ENCODE measurements at regions not wholly inside any gene's neighbourhood (a gene's known extent, or its start where the extent isn't known, plus 50 kb on each side); places are given as distances from the start of the nearest gene placed in this dataset.
"Not testable (repeated sequence)": the region's sequence is repeated elsewhere in the genome, so short reads cannot be mapped to it uniquely, and the experiment has no call there.

DNA sequence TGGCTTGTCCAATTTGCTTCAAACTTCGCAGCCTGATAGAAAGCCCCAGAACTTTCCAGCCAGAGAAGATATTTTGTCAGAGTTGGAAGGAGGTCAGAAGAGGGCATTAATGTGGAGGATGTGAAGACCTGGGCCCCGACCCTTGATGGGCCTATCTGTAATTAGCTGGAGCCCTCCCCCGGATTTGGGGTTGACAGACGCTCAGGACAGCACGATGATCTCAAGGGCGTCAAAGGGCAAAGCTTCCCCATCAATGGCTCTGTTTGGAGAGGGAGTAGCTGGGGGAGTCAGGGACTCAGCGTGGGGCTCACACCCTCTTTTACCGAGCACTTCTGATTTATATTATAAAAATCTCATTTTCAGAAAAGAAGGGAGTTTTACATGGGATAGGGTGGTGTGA, 59.0 kb upstream of the PPP2R3B start:
- Histone ChIP-seq H3K36me3 (ENCODE audit: control insufficient read depth, insufficient read depth, low read length) (no peaks in the 10 kb centered on the region), H3K27me3 (ENCODE audit: control insufficient read depth, insufficient read depth, low read length) (no peaks in the 10 kb centered on the region), H4K20me1 (ENCODE audit: control insufficient read depth, extremely low read depth, insufficient read depth, low read length) (no peaks in the 10 kb centered on the region), H3K27ac (ENCODE audit: insufficient read depth, low read length) (no peak overlapping the region), H3K4me1 (ENCODE audit: control insufficient read depth, extremely low read depth, insufficient read depth, low read length) (no peaks in the 10 kb centered on the region), H2AFZ (ENCODE audit: low read length) (no peak overlapping the region), H3K9ac (ENCODE audit: insufficient read depth, low read length) (no peak overlapping the region), H3K79me2 (ENCODE audit: control insufficient read depth, insufficient read depth, low read length) (no peaks in the 10 kb centered on the region), H3K4me3 (replicated peaks in 1 of 4; ENCODE audit: control extremely low read depth in 1 of 4, insufficient read depth in 1 of 4, low read depth in 3 of 4, low read length in 4 of 4) (no peak overlapping the region), H3K9me3 (ENCODE audit: control insufficient read depth, insufficient read depth, low read depth, low read length) (no peaks in the 10 kb centered on the region), H3K4me2 (ENCODE audit: extremely low read depth, insufficient read depth, low read length) (no peak overlapping the region)
- TF ChIP-seq EZH2 (IDR thresholded peaks at IDR 0.05; ENCODE audit: low read length, missing control alignments): no peak
- TF ChIP-seq, protein P1, sequence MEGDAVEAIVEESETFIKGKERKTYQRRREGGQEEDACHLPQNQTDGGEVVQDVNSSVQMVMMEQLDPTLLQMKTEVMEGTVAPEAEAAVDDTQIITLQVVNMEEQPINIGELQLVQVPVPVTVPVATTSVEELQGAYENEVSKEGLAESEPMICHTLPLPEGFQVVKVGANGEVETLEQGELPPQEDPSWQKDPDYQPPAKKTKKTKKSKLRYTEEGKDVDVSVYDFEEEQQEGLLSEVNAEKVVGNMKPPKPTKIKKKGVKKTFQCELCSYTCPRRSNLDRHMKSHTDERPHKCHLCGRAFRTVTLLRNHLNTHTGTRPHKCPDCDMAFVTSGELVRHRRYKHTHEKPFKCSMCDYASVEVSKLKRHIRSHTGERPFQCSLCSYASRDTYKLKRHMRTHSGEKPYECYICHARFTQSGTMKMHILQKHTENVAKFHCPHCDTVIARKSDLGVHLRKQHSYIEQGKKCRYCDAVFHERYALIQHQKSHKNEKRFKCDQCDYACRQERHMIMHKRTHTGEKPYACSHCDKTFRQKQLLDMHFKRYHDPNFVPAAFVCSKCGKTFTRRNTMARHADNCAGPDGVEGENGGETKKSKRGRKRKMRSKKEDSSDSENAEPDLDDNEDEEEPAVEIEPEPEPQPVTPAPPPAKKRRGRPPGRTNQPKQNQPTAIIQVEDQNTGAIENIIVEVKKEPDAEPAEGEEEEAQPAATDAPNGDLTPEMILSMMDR (conservative IDR thresholded peaks at IDR 0.05 in 1 of 2, IDR thresholded peaks at IDR 0.05 in 1 of 2; ENCODE audit: low read depth in 1 of 2, low read length in 2 of 2): no peak
- DNase-seq (ENCODE audit: low read depth in 2 of 2): no peak

DNA sequence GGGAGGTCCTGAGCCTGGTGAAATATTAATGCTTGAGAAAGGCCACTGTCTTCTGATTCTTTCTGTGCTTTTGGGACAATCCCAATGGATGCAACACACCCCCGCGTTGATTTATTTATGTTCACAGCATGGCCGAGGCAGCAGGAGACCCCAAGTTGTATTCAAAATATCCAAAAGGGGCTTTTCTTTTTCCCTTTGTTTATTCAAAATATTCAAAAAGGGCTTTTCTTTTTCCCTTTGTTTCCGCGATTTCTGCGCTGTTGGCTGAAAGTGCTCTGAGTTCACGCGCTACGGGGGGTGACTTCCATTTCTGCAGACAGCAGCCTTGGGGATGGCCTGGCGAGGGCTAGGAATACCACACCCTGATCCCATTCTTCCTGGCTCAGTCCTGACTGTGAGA, 59.5 kb upstream of the PPP2R3B start:
- H3K4me3 ChIP-seq (replicated peaks in 1 of 4; ENCODE audit: control extremely low read depth in 1 of 4, insufficient read depth in 1 of 4, low read depth in 3 of 4, low read length in 4 of 4): no peak overlapping the region
- H3K4me1 ChIP-seq (ENCODE audit: control insufficient read depth, extremely low read depth, insufficient read depth, low read length): no peaks in the 10 kb centered on the region
- no peaks in the 10 kb centered on the region for H3K9me3 ChIP-seq (ENCODE audit: control insufficient read depth, insufficient read depth, low read depth, low read length)
- H3K4me2 ChIP-seq (ENCODE audit: extremely low read depth, insufficient read depth, low read length): no peak overlapping the region
- H3K27me3 ChIP-seq (ENCODE audit: control insufficient read depth, insufficient read depth, low read length): no peaks in the 10 kb centered on the region
- no peak overlapping the region for H3K9ac ChIP-seq (ENCODE audit: insufficient read depth, low read length)
- H2AFZ ChIP-seq (ENCODE audit: low read length): no peak overlapping the region
- no peak overlapping the region for H3K27ac ChIP-seq (ENCODE audit: insufficient read depth, low read length)
- TF ChIP-seq, protein P1 (conservative IDR thresholded peaks at IDR 0.05 in 1 of 2, IDR thresholded peaks at IDR 0.05 in 1 of 2; ENCODE audit: low read depth in 1 of 2, low read length in 2 of 2): no peak
- TF ChIP-seq EZH2 (IDR thresholded peaks at IDR 0.05; ENCODE audit: low read length, missing control alignments): no peak
- no peaks in the 10 kb centered on the region for H3K79me2 ChIP-seq (ENCODE audit: control insufficient read depth, insufficient read depth, low read length)
- no peaks in the 10 kb centered on the region for H3K36me3 ChIP-seq (ENCODE audit: control insufficient read depth, insufficient read depth, low read length)
- H4K20me1 ChIP-seq (ENCODE audit: control insufficient read depth, extremely low read depth, insufficient read depth, low read length): no peaks in the 10 kb centered on the region
- no peak for DNase-seq (ENCODE audit: low read depth in 2 of 2)

DNA sequence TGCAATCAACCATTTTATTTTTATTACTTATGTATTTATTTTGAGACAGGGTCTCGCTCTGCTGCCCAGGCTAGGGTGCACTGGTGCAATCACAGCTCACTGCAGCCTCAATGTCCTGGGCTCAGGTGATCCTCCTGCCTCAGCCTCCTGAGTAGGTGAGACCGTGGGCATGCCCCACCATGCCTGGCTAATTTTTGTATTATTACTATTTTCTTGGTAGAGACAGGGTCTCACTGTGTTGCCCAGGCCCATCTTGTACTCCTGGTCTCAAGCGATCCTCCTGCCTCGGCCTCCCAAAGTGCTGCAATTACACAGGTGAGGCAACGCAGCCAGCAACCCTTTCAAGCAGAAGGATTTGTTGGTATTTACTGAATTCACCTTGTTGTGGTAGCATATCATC, 60.3 kb upstream of the PPP2R3B start:
- Histone ChIP-seq H3K9ac (ENCODE audit: insufficient read depth, low read length) (no peak overlapping the region), H3K27ac (ENCODE audit: insufficient read depth, low read length) (no peak overlapping the region), H3K4me1 (ENCODE audit: control insufficient read depth, extremely low read depth, insufficient read depth, low read length) (no peaks in the 10 kb centered on the region), H3K79me2 (ENCODE audit: control insufficient read depth, insufficient read depth, low read length) (no peaks in the 10 kb centered on the region), H3K27me3 (ENCODE audit: control insufficient read depth, insufficient read depth, low read length) (no peaks in the 10 kb centered on the region), H3K36me3 (ENCODE audit: control insufficient read depth, insufficient read depth, low read length) (no peaks in the 10 kb centered on the region), H3K4me2 (ENCODE audit: extremely low read depth, insufficient read depth, low read length) (no peak overlapping the region), H4K20me1 (ENCODE audit: control insufficient read depth, extremely low read depth, insufficient read depth, low read length) (no peaks in the 10 kb centered on the region), H3K4me3 (replicated peaks in 1 of 4; ENCODE audit: control extremely low read depth in 1 of 4, insufficient read depth in 1 of 4, low read depth in 3 of 4, low read length in 4 of 4) (no peak overlapping the region), H2AFZ (ENCODE audit: low read length) (no peak overlapping the region), H3K9me3 (ENCODE audit: control insufficient read depth, insufficient read depth, low read depth, low read length) (no peaks in the 10 kb centered on the region)
- DNase-seq (ENCODE audit: low read depth in 2 of 2): no peak
- TF ChIP-seq, protein P1 (conservative IDR thresholded peaks at IDR 0.05 in 1 of 2, IDR thresholded peaks at IDR 0.05 in 1 of 2; ENCODE audit: low read depth in 1 of 2, low read length in 2 of 2): no peak
- TF ChIP-seq EZH2 (IDR thresholded peaks at IDR 0.05; ENCODE audit: low read length, missing control alignments): no peak

DNA sequence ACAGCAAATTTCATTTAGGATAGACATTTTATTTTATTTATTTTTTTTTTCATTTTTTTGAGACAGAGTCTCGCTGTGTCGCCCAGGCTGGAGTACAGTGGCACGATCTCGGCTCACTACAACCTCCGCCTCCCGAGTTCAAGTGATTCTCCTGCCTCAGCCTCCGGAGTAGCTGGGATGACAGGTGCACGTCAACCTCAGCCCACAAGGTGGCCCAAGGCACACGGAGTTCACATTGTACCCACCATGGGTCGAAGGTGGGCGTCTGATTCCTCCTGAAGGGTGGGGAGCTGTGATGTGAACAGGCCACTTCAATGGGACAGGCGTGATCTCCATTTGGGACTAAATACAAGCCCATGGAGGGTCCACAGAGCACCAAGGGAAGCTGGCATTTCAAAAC, 65.0 kb upstream of the PPP2R3B start:
- H3K4me1 ChIP-seq (ENCODE audit: control insufficient read depth, extremely low read depth, insufficient read depth, low read length); H3K79me2 ChIP-seq (ENCODE audit: control insufficient read depth, insufficient read depth, low read length); H3K27me3 ChIP-seq (ENCODE audit: control insufficient read depth, insufficient read depth, low read length); H2AFZ ChIP-seq (ENCODE audit: low read length); H4K20me1 ChIP-seq (ENCODE audit: control insufficient read depth, extremely low read depth, insufficient read depth, low read length); H3K27ac ChIP-seq (ENCODE audit: insufficient read depth, low read length); H3K36me3 ChIP-seq (ENCODE audit: control insufficient read depth, insufficient read depth, low read length); H3K4me3 ChIP-seq (replicated peaks in 1 of 4; ENCODE audit: control extremely low read depth in 1 of 4, insufficient read depth in 1 of 4, low read depth in 3 of 4, low read length in 4 of 4); H3K9me3 ChIP-seq (ENCODE audit: control insufficient read depth, insufficient read depth, low read depth, low read length); H3K9ac ChIP-seq (ENCODE audit: insufficient read depth, low read length); H3K4me2 ChIP-seq (ENCODE audit: extremely low read depth, insufficient read depth, low read length); DNase-seq (ENCODE audit: low read depth in 2 of 2): not testable (repeated sequence)

Data from fibroblast of lung (primary cell).